HAP-1 (cell line): ENCODE measurements at regions not wholly inside any gene's neighbourhood (a gene's known extent, or its start where the extent isn't known, plus 50 kb on each side); places are given as distances from the start of the nearest gene placed in this dataset.

Source experiments
- DNase-seq, 2 experiments: peaks; one replicate each; pipeline ENCODE4 v3.0.0-alpha.2; 2016 to 2020; ENCODE audit warnings: low spot score in 2 of 2
- H3K27me3 ChIP-seq: fragments of 250-450 bp; sonication (Bioruptor Pico); 2 replicates; pipeline ENCODE4 v1.5.1; 2020; ENCODE audit warnings: low read depth, mild to moderate bottlenecking, moderate library complexity
- H3K36me3 ChIP-seq: fragments of 250-450 bp; sonication (Bioruptor Pico); replicated peaks from 2 replicates; pipeline ENCODE4 v1.5.1; 2020; ENCODE audit warnings: mild to moderate bottlenecking
- H3K4me1 ChIP-seq: fragments of 250-450 bp; sonication (Bioruptor Pico); 2 replicates; pipeline ENCODE4 v1.5.1; 2020; ENCODE audit warnings: mild to moderate bottlenecking
- H3K4me3 ChIP-seq: fragments of 250-450 bp; sonication (Bioruptor Pico); 2 replicates; pipeline ENCODE4 v1.5.1; 2020; ENCODE audit warnings: mild to moderate bottlenecking, moderate library complexity
- H3K9me3 ChIP-seq: fragments of 250-450 bp; sonication (Bioruptor Pico); 2 replicates; pipeline ENCODE4 v1.5.1; 2020; ENCODE audit warnings: mild to moderate bottlenecking, moderate library complexity
- in situ Hi-C: fragments of 300-500 bp; cut with MboI; formaldehyde crosslinking; loops from 3 replicates; pipeline ENCODE4 v1.14.3; 2020; ENCODE audit warnings: low sequenced_read_pairs, inconsistent platforms, mixed read lengths

GRCh38 chr4:105075045-105075444 is 71.6 kb upstream of the TET2 start:
- Histone ChIP-seq H3K9me3 (no peaks in the 10 kb centered on the region), H3K4me3 (no peak overlapping the region), H3K4me1 (peaks cover 10% of the 10 kb centered on the region), H3K36me3 (no peaks in the 10 kb centered on the region), H3K27me3 (no peaks in the 10 kb centered on the region; the same call in 1 of the 2 replicates)
- in situ Hi-C loops: no loop called here
- DNase-seq: no peak

GRCh38 chr4:105088110-105088879 is 58.4 kb upstream of the TET2 start:
- Histone ChIP-seq H3K4me1 (peaks cover 9% of the 10 kb centered on the region), H3K27me3 (no peaks in the 10 kb centered on the region), H3K4me3 (no peak overlapping the region), H3K36me3 (no peaks in the 10 kb centered on the region), H3K9me3 (no peaks in the 10 kb centered on the region)
- DNase-seq: peak; percentile 49 to 54
- in situ Hi-C loops: no loop called here

GRCh38 chr4:105092356-105092755 is 54.3 kb upstream of the TET2 start:
- Histone ChIP-seq H3K36me3 (no peaks in the 10 kb centered on the region), H3K4me1 (peaks cover 9% of the 10 kb centered on the region), H3K4me3 (no peak overlapping the region), H3K27me3 (no peaks in the 10 kb centered on the region), H3K9me3 (no peaks in the 10 kb centered on the region)
- no peak for DNase-seq
- in situ Hi-C loops: no loop called here

- no peak for DNase-seq
- Histone ChIP-seq H3K4me3 (no peak overlapping the region), H3K36me3 (no peaks in the 10 kb centered on the region), H3K4me1 (peaks cover 9% of the 10 kb centered on the region), H3K27me3 (no peaks in the 10 kb centered on the region), H3K9me3 (no peaks in the 10 kb centered on the region)
- in situ Hi-C loops: no loop called here
Observed at GRCh38 chr4:105092768-105093167, 53.9 kb upstream of the TET2 start.

GRCh38 chr4:105093975-105094374 is 52.7 kb upstream of the TET2 start:
- in situ Hi-C loops: no loop called here
- H3K4me1 ChIP-seq: peaks cover under 1% of the 10 kb centered on the region; the same call in 1 of the 2 replicates
- DNase-seq: no peak
- no peaks in the 10 kb centered on the region for H3K36me3 ChIP-seq
- H3K4me3 ChIP-seq: no peak overlapping the region
- no peaks in the 10 kb centered on the region for H3K27me3 ChIP-seq
- H3K9me3 ChIP-seq: no peaks in the 10 kb centered on the region
